Immature natural killer cell (primary cell): ENCODE measurements at regions not wholly inside any gene's neighbourhood (a gene's known extent, or its start where the extent isn't known, plus 50 kb on each side); places are given as distances from the start of the nearest gene placed in this dataset.

Experiments
- DNase-seq, 3 donors: peaks; one replicate each; pipeline ENCODE4 v3.0.0; 2022; ENCODE audit warnings: mixed read lengths in 1 of 3
- H3K27ac Mint-ChIP-seq, 6 donors: one replicate each; pipeline ENCODE4 v1.8.0; 2020; ENCODE audit warnings: mixed read lengths in 6 of 6, mild to moderate bottlenecking in 5 of 6, inconsistent platforms in 4 of 6, moderate library complexity in 3 of 6
- H3K27me3 Mint-ChIP-seq, 3 donors: one replicate each; pipeline ENCODE4 v1.8.0; 2020 to 2021; ENCODE audit warnings: low read depth in 3 of 3, mild to moderate bottlenecking in 3 of 3, mixed read lengths in 3 of 3, moderate library complexity in 3 of 3, inconsistent platforms in 1 of 3
- H3K36me3 Mint-ChIP-seq, 3 donors: one replicate each; pipeline ENCODE4 v1.8.0; 2020; ENCODE audit warnings: mixed read lengths in 3 of 3, inconsistent platforms in 2 of 3, mild to moderate bottlenecking in 2 of 3
- H3K4me1 Mint-ChIP-seq, 2 donors: one replicate each; pipeline ENCODE4 v1.8.0; 2020; ENCODE audit warnings: inconsistent platforms in 2 of 2, mild to moderate bottlenecking in 2 of 2, mixed read lengths in 2 of 2, moderate library complexity in 1 of 2
- H3K4me3 Mint-ChIP-seq, 5 donors: one replicate each; pipeline ENCODE4 v1.8.0; 2020; ENCODE audit warnings: mild to moderate bottlenecking in 5 of 5, mixed read lengths in 5 of 5, inconsistent platforms in 3 of 5, moderate library complexity in 3 of 5
- H3K9me3 Mint-ChIP-seq, 6 donors: one replicate each; pipeline ENCODE4 v1.8.0; 2020; ENCODE audit warnings: mild to moderate bottlenecking in 6 of 6, mixed read lengths in 6 of 6, inconsistent platforms in 4 of 6, moderate library complexity in 3 of 6

GRCh38 chr1:199283794-199284193 is 645.0 kb downstream of the PTPRC start:
- Mint-ChIP-seq H3K36me3 (no peaks in the 10 kb centered on the region), H3K4me3 (peak overlapping the region in 1 of 5 donors; percentile 16), H3K9me3 (no peaks in the 10 kb centered on the region), H3K27me3 (peaks cover 0 to 2% (median 0%) of the 10 kb centered on the region in 3 donors), H3K27ac (no peak overlapping the region), H3K4me1 (peaks cover 15 to 24% of the 10 kb centered on the region in 2 donors)
- DNase-seq = no peak

- H3K9me3 Mint-ChIP-seq = no peaks in the 10 kb centered on the region
- no peak for DNase-seq
- no peaks in the 10 kb centered on the region for H3K36me3 Mint-ChIP-seq
- peaks cover 0 to 4% (median 3%) of the 10 kb centered on the region in 3 donors for H3K27me3 Mint-ChIP-seq
- H3K27ac Mint-ChIP-seq = no peak overlapping the region
- H3K4me1 Mint-ChIP-seq = peaks cover 15 to 24% of the 10 kb centered on the region in 2 donors
- no peak overlapping the region for H3K4me3 Mint-ChIP-seq
Observed at GRCh38 chr1:199287206-199287605, 648.4 kb downstream of the PTPRC start.

DNA sequence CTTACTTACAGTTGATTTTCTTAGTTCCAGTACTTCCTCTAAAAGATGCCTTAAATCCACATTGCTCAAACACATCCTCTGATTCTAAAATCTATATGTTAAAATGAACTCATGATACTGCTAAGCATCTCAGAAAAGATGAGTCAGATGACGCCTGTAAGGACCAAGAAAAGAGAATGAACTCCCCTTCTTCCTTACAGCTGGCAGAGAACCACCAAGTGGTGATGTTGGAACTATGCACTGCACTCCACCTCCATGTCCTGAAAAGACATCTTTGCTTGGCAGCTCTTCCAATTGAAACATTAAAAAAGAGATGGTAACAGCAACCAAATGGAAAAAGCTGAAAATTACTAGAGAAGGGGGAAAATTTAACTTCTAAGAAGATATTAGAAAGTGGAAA is 648.8 kb downstream of the PTPRC start:
- no peaks in the 10 kb centered on the region for H3K9me3 Mint-ChIP-seq
- peaks cover 0 to 4% (median 3%) of the 10 kb centered on the region in 3 donors for H3K27me3 Mint-ChIP-seq
- peaks cover 12 to 20% of the 10 kb centered on the region in 2 donors for H3K4me1 Mint-ChIP-seq
- DNase-seq = no peak
- H3K27ac Mint-ChIP-seq = no peak overlapping the region
- no peak overlapping the region for H3K4me3 Mint-ChIP-seq
- H3K36me3 Mint-ChIP-seq = no peaks in the 10 kb centered on the region

DNA sequence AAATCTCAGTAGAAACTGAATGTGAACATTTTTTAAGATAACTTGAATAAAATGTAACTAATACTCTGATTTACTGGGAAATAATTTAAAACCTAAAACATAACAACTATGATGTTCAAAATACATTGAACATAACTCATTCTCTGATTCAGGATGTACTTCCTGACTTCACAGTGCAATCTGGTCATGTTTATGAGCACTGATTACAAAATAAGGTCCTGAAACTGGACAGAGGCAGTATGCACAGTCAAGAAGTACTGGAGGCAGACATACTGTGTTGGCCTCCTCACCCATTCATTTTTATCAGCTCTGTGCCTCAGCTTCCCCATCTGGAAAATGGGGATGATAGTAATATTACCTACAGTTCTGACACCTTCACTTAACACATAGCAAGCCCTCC is 651.3 kb downstream of the PTPRC start:
- Mint-ChIP-seq H3K4me3 (no peak overlapping the region), H3K9me3 (no peaks in the 10 kb centered on the region), H3K36me3 (no peaks in the 10 kb centered on the region), H3K27me3 (peaks cover 2 to 4% (median 3%) of the 10 kb centered on the region in 3 donors), H3K4me1 (no peaks in the 10 kb centered on the region), H3K27ac (no peak overlapping the region)
- no peak for DNase-seq

- Mint-ChIP-seq H3K4me1 (no peaks in the 10 kb centered on the region), H3K27ac (no peak overlapping the region), H3K36me3 (no peaks in the 10 kb centered on the region), H3K9me3 (no peaks in the 10 kb centered on the region), H3K27me3 (peaks cover 3 to 4% (median 3%) of the 10 kb centered on the region in 3 donors), H3K4me3 (no peak overlapping the region)
- DNase-seq = no peak
Observed at GRCh38 chr1:199291022-199291740, 652.3 kb downstream of the PTPRC start.

DNA sequence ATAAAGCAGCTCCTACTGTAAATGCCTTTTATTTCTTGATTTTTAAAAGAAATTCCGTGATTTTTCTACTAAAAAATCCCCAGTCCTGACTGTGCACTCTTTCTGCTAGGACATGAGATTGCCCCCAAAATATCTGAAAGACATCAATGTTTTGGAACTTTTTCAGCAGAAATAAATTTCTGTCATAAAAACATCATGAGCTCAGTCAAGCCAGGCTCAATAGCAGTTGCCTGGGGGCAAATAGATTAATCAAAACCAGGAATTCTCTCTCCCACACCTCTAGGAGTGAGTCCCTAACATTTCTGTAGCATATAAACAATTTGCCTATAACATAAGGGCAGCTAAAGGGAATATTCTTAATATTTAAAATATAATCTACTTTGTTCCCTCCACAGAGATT is 654.1 kb downstream of the PTPRC start:
- Mint-ChIP-seq H3K36me3 (no peaks in the 10 kb centered on the region), H3K27me3 (peaks cover 2 to 6% (median 3%) of the 10 kb centered on the region in 3 donors), H3K9me3 (no peaks in the 10 kb centered on the region), H3K27ac (no peak overlapping the region), H3K4me1 (no peaks in the 10 kb centered on the region), H3K4me3 (no peak overlapping the region)
- no peak for DNase-seq

GRCh38 chr1:199295107-199295506 is 656.3 kb downstream of the PTPRC start:
- Mint-ChIP-seq H3K36me3 (no peaks in the 10 kb centered on the region), H3K27ac (no peak overlapping the region), H3K4me1 (no peaks in the 10 kb centered on the region), H3K4me3 (no peak overlapping the region), H3K9me3 (no peaks in the 10 kb centered on the region), H3K27me3 (peaks cover 1 to 6% (median 3%) of the 10 kb centered on the region in 3 donors)
- DNase-seq = no peak

DNA sequence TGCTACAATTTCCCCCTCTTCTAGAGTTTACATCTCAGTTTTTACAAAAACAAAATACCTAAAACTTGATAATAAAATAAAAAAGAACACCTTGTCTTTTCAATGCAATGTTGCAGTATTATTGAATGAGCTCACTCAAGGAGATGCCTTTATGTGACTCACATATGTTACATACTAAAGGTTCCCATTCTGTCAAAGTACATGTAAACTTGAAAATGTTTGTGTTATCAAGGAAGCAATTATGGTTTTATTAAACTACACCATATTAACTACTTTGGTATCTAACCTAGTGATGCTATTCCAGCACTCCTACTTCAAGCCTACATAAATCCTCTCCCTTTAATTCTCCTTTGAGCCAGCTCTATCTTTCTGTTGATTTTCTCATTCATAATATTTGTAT is 658.3 kb downstream of the PTPRC start:
- no peak for DNase-seq
- Mint-ChIP-seq H3K4me1 (no peaks in the 10 kb centered on the region), H3K36me3 (no peaks in the 10 kb centered on the region), H3K9me3 (no peaks in the 10 kb centered on the region), H3K4me3 (no peak overlapping the region), H3K27me3 (peaks cover 0 to 6% (median 1%) of the 10 kb centered on the region in 3 donors), H3K27ac (no peak overlapping the region)

DNA sequence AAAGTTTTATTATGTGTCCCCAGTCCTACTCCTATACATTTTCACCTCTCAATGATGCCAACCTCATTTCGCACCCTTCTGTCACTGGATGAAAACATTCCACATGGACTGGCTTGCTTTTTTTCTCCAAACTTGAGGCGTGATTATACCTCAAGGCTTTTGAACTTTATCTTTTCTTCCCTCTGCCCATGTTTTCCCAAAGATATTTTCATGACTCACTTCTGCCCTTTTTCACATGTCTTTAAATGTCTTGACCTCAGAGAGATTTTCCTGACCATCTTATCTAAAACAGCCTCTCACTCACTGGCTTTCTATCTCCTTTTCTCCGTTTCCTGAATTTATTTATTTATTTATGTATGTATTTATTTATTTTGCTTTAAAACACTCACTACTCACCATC is 659.0 kb downstream of the PTPRC start:
- peaks cover 0 to 6% (median 1%) of the 10 kb centered on the region in 3 donors for H3K27me3 Mint-ChIP-seq
- no peaks in the 10 kb centered on the region for H3K9me3 Mint-ChIP-seq
- H3K36me3 Mint-ChIP-seq = no peaks in the 10 kb centered on the region
- no peak overlapping the region for H3K27ac Mint-ChIP-seq
- DNase-seq = no peak
- H3K4me3 Mint-ChIP-seq = no peak overlapping the region
- no peaks in the 10 kb centered on the region for H3K4me1 Mint-ChIP-seq

DNA sequence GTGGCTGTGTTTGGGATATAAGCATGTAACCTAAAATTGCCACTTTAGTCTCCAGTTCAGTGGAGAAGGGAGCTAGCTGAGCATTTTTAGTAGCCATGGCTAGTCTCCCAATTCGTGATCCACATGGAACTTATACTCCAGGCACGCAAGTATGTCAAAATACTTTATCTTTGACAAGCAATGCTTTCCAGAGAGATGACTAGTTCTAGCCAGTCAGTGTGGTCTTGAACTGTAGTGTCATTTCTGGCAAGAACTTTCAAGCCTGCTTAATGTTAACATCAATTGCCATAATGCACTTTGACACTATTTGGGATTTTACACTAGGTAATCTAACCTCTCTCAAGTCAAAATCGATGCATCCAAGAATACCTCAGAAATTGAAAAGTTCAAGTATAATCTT is 660.0 kb downstream of the PTPRC start:
- Mint-ChIP-seq H3K36me3 (no peaks in the 10 kb centered on the region), H3K27me3 (peaks cover 0 to 6% (median 1%) of the 10 kb centered on the region in 3 donors), H3K9me3 (peaks cover 0 to 2% (median 0%) of the 10 kb centered on the region in 6 donors), H3K4me1 (no peaks in the 10 kb centered on the region), H3K4me3 (no peak overlapping the region), H3K27ac (no peak overlapping the region)
- no peak for DNase-seq

- no peaks in the 10 kb centered on the region for H3K4me1 Mint-ChIP-seq
- H3K4me3 Mint-ChIP-seq = no peak overlapping the region
Observed at GRCh38 chr1:199301472-199302217, 662.8 kb downstream of the PTPRC start.

DNA sequence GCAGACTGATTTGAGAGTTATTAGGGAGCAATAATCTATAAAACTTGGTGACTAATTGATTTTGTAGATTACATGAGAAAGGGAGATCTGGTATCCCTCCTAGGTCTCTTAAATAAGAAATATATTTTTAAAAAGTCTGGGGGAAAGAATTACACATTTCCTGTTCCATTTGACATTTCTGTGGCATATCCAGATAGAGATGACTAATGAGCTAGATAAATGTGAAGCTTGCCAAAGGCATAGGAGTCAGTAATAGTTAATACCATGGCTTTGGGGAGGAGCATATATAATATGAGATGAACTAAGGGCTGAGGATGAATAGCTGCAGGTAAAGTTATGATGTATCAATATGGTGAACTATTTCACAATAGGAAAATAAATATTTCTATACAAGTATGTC is 663.7 kb downstream of the PTPRC start:
- H3K27me3 Mint-ChIP-seq = peaks cover 3 to 7% (median 3%) of the 10 kb centered on the region in 3 donors
- no peak overlapping the region for H3K4me3 Mint-ChIP-seq
- DNase-seq = no peak
- H3K36me3 Mint-ChIP-seq = no peaks in the 10 kb centered on the region
- H3K4me1 Mint-ChIP-seq = no peaks in the 10 kb centered on the region
- H3K9me3 Mint-ChIP-seq = peaks cover 0 to 5% (median 0%) of the 10 kb centered on the region in 6 donors
- no peak overlapping the region for H3K27ac Mint-ChIP-seq

More at GRCh38 chr1:199301472-199302217, 662.8 kb downstream of the PTPRC start:
- DNase-seq = no peak
- Mint-ChIP-seq H3K9me3 (peaks cover 0 to 5% (median 0%) of the 10 kb centered on the region in 6 donors), H3K36me3 (no peaks in the 10 kb centered on the region), H3K27me3 (peaks cover 1 to 3% (median 3%) of the 10 kb centered on the region in 3 donors), H3K27ac (no peak overlapping the region)

DNA sequence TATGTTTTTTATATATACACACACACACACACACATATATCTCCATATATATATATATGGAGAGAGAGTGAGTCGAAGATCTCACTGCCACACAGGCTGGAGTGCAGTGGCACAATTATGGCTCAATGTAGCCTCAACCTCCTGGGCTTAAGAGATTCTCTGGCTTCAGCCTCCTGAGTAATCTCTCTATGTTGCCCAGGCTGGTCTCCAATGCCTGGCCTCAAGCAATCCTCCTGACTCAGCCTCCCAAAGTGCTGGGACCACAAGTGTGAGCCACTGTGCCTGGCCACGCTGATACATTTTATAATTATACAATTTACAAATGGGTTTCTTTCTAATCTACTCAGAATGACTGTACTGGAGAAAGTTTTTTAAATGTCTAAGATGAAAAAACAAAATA is 664.2 kb downstream of the PTPRC start:
- Mint-ChIP-seq H3K27ac (no peak overlapping the region), H3K27me3 (peaks cover 0 to 9% (median 2%) of the 10 kb centered on the region in 3 donors), H3K4me3 (no peak overlapping the region), H3K36me3 (no peaks in the 10 kb centered on the region), H3K4me1 (no peaks in the 10 kb centered on the region), H3K9me3 (peaks cover 0 to 5% (median 0%) of the 10 kb centered on the region in 6 donors)
- DNase-seq = no peak

- H3K36me3 Mint-ChIP-seq = no peaks in the 10 kb centered on the region
- DNase-seq = no peak
- peaks cover 0 to 9% (median 2%) of the 10 kb centered on the region in 3 donors for H3K27me3 Mint-ChIP-seq
- H3K27ac Mint-ChIP-seq = no peak overlapping the region
- H3K9me3 Mint-ChIP-seq = peaks cover 0 to 5% (median 0%) of the 10 kb centered on the region in 6 donors
- no peaks in the 10 kb centered on the region for H3K4me1 Mint-ChIP-seq
- no peak overlapping the region for H3K4me3 Mint-ChIP-seq
Observed at GRCh38 chr1:199305053-199305452, 666.2 kb downstream of the PTPRC start.
